H1 (cell line): ENCODE measurements at regions not wholly inside any gene's neighbourhood (a gene's known extent, or its start where the extent isn't known, plus 50 kb on each side); places are given as distances from the start of the nearest gene placed in this dataset.

Experiments used
- CTCF ChIA-PET: fragments of 300-600 bp; sonication (Branson Sonifier 250); formaldehyde crosslinking; loops from one replicate; lab custom pipeline; 2021; ENCODE audit not compliant: partially characterized antibody; lab: Charles Lee
- POLR2A ChIA-PET: fragments of 300-600 bp; sonication (Branson Sonifier 250); formaldehyde crosslinking; loops from one replicate; lab custom pipeline; 2021; ENCODE audit warnings: inconsistent platforms; ENCODE audit not compliant: partially characterized antibody; lab: Charles Lee
- DNase-seq, 2 experiments: peaks; one replicate each; pipeline versions ENCODE4 v3.0.0 to v3.0.0-alpha.2; 2010 to 2022; ENCODE audit warnings: low spot score in 2 of 2, low read depth in 1 of 2, mixed read lengths in 1 of 2
- FAIRE-seq: peaks from 2 replicates; lab custom pipeline; 2011; peaks lifted over from hg19 to GRCh38; lab: Jason Lieb, UNC
- H2AFZ ChIP-seq: 2 replicates; pipeline ENCODE4 v1.8.1; 2012; ENCODE audit warnings: low read length, inconsistent platforms
- H2AK5ac ChIP-seq: 2 replicates; pipeline ENCODE4 v1.6.1; 2013; ENCODE audit warnings: low read depth, low read length
- H2BK120ac ChIP-seq: replicated peaks from 2 replicates; pipeline ENCODE3; 2013; ENCODE audit warnings: low read depth, low read length, inconsistent platforms
- H2BK12ac ChIP-seq: 2 replicates; pipeline ENCODE4 v1.6.1; 2013; ENCODE audit warnings: low read depth, low read length
- H2BK15ac ChIP-seq: 2 replicates; pipeline ENCODE4 v1.6.1; 2013; ENCODE audit warnings: low read length
- H2BK20ac ChIP-seq: 2 replicates; pipeline ENCODE4 v1.6.1; 2013; ENCODE audit warnings: low read length
- H2BK5ac ChIP-seq: 2 replicates; pipeline ENCODE4 v1.6.1; 2013; ENCODE audit warnings: low read depth, low read length
- H3K14ac ChIP-seq: 2 replicates; pipeline ENCODE4 v1.6.1; 2013; ENCODE audit warnings: inconsistent platforms; ENCODE audit not compliant: insufficient read length
- H3K18ac ChIP-seq: 2 replicates; pipeline ENCODE4 v1.6.1; 2013; ENCODE audit warnings: low read length; ENCODE audit errors: extremely low read depth
- H3K23ac ChIP-seq: 2 replicates; pipeline ENCODE4 v1.6.1; 2013; ENCODE audit warnings: inconsistent platforms; ENCODE audit not compliant: insufficient read length
- H3K23me2 ChIP-seq: 2 replicates; pipeline ENCODE4 v1.6.1; 2013; ENCODE audit warnings: low read depth, low read length
- H3K27ac ChIP-seq: 2 replicates; pipeline ENCODE4 v1.6.1; 2011; ENCODE audit warnings: low read depth, low read length, inconsistent platforms
- H3K27me3 ChIP-seq, 4 experiments: replicated peaks in 1 of 4; 1 replicate in 1 of 4; 2 replicates in 3 of 4; pipeline versions ENCODE4 v1.6.1 to v1.8.1; 2011 to 2013; ENCODE audit warnings: low read length in 3 of 4, mild to moderate bottlenecking in 3 of 4, inconsistent platforms in 2 of 4, mixed read lengths in 2 of 4, moderate library complexity in 1 of 4; ENCODE audit not compliant: control insufficient read depth in 3 of 4, insufficient read depth in 3 of 4; ENCODE audit errors: extremely low read depth in 1 of 4
- H3K36me3 ChIP-seq, 4 experiments: 2 replicates each; pipeline versions ENCODE4 v1.6.1 to v1.8.1; 2011 to 2013; ENCODE audit warnings: mild to moderate bottlenecking in 4 of 4, low read length in 3 of 4, moderate library complexity in 2 of 4, control low read depth in 1 of 4, inconsistent platforms in 1 of 4; ENCODE audit not compliant: insufficient read depth in 4 of 4, control insufficient read depth in 2 of 4
- H3K4ac ChIP-seq: replicated peaks from 2 replicates; pipeline ENCODE3; 2013; ENCODE audit warnings: low read length, low read depth, mixed read lengths, inconsistent platforms; ENCODE audit not compliant: insufficient read length
- H3K4me1 ChIP-seq, 4 experiments: replicated peaks in 1 of 4; 1 replicate in 1 of 4; 2 replicates in 3 of 4; pipeline versions ENCODE4 v1.6.1 to v1.8.1; 2011 to 2013; ENCODE audit warnings: low read length in 3 of 4, inconsistent platforms in 2 of 4, mixed read lengths in 1 of 4; ENCODE audit not compliant: insufficient read depth in 4 of 4, control insufficient read depth in 3 of 4
- H3K4me2 ChIP-seq, 2 experiments: 2 replicates each; pipeline versions ENCODE4 v1.6.1 to v1.8.1; 2011 to 2013; ENCODE audit warnings: low read depth in 2 of 2, low read length in 2 of 2, control low read depth in 1 of 2, inconsistent platforms in 1 of 2, mild to moderate bottlenecking in 1 of 2; ENCODE audit not compliant: insufficient read depth in 1 of 2
- H3K4me3 ChIP-seq, 4 experiments: fragments of 200-600, 300-600 bp in 1 of 4; sonication (generic), shearing (Covaris generic), sonication (Bioruptor Twin) in 1 of 4; 2 replicates each; pipeline versions ENCODE4 v1.5.1 to v1.8.1; 2011 to 2016; ENCODE audit warnings: low read length in 4 of 4, low read depth in 3 of 4, control low read depth in 2 of 4, inconsistent platforms in 2 of 4, mild to moderate bottlenecking in 2 of 4, mixed read lengths in 1 of 4, moderate library complexity in 1 of 4; ENCODE audit not compliant: insufficient read depth in 2 of 4; ENCODE audit errors: extremely low read depth in 1 of 4
- H3K56ac ChIP-seq: replicated peaks from 2 replicates; pipeline ENCODE3; 2013; ENCODE audit warnings: low read depth, mild to moderate bottlenecking, mixed read lengths, low read length, inconsistent platforms; ENCODE audit not compliant: insufficient read length
- H3K79me1 ChIP-seq: 2 replicates; pipeline ENCODE4 v1.6.1; 2013; ENCODE audit warnings: low read depth, low read length, control low read depth
- H3K79me2 ChIP-seq, 2 experiments: 2 replicates each; pipeline versions ENCODE4 v1.6.1 to v1.8.1; 2012 to 2013; ENCODE audit warnings: low read length in 2 of 2, mild to moderate bottlenecking in 2 of 2, inconsistent platforms in 1 of 2; ENCODE audit not compliant: insufficient read depth in 2 of 2, control insufficient read depth in 1 of 2
- H3K9ac ChIP-seq, 4 experiments: replicated peaks in 1 of 4; 1 replicate in 1 of 4; 2 replicates in 3 of 4; pipeline versions ENCODE4 v1.6.1 to v1.8.1; 2011 to 2013; ENCODE audit warnings: low read depth in 3 of 4, low read length in 3 of 4, control low read depth in 2 of 4, mild to moderate bottlenecking in 2 of 4, moderate library complexity in 2 of 4, inconsistent platforms in 1 of 4; ENCODE audit errors: extremely low read depth in 1 of 4
- H3K9me3 ChIP-seq, 2 experiments: 2 replicates each; pipeline versions ENCODE4 v1.6.1 to v1.8.1; 2012 to 2013; ENCODE audit warnings: mild to moderate bottlenecking in 2 of 2, moderate library complexity in 2 of 2, control low read depth in 1 of 2, inconsistent platforms in 1 of 2, low read depth in 1 of 2, low read length in 1 of 2, mixed read lengths in 1 of 2; ENCODE audit not compliant: insufficient read depth in 2 of 2
- H4K20me1 ChIP-seq, 2 experiments: replicated peaks in 1 of 2; 2 replicates each; pipeline versions ENCODE3 to v1.8.1; 2011 to 2013; ENCODE audit warnings: inconsistent platforms in 2 of 2, low read length in 2 of 2, mild to moderate bottlenecking in 1 of 2; ENCODE audit not compliant: insufficient read depth in 2 of 2, control insufficient read depth in 1 of 2
- H4K5ac ChIP-seq: 2 replicates; pipeline ENCODE4 v1.6.1; 2013; ENCODE audit warnings: low read length, low read depth, mixed read lengths, inconsistent platforms; ENCODE audit not compliant: insufficient read length
- H4K8ac ChIP-seq: 2 replicates; pipeline ENCODE4 v1.8.0; 2013; ENCODE audit warnings: mild to moderate bottlenecking, moderate library complexity, low read length, inconsistent platforms; ENCODE audit not compliant: insufficient read depth; ENCODE audit errors: extremely low read depth
- H4K91ac ChIP-seq: replicated peaks from 2 replicates; pipeline ENCODE3; 2013; ENCODE audit warnings: low read length, mixed read lengths, inconsistent platforms; ENCODE audit not compliant: insufficient read length
- EGR1 ChIP-seq: IDR thresholded peaks from 2 replicates; pipeline ENCODE4 v1.6.1; 2011; ENCODE audit warnings: low read depth, low read length, borderline replicate concordance
- EZH2 ChIP-seq: fragments of 200-600 bp; sonication (generic); IDR thresholded peaks from 2 replicates; pipeline ENCODE4 v1.7.1; 2012; ENCODE audit warnings: low read depth, mild to moderate bottlenecking, moderate library complexity, low read length, inconsistent platforms; ENCODE audit not compliant: severe bottlenecking
- JUN ChIP-seq: IDR thresholded peaks from 2 replicates; pipeline ENCODE4 v1.6.1; 2011; ENCODE audit warnings: low read depth, mild to moderate bottlenecking, improper control_type of control experiment, low read length
- MAFK ChIP-seq: IDR thresholded peaks from 2 replicates; pipeline ENCODE4 v1.6.1; 2012; ENCODE audit warnings: low read depth, mild to moderate bottlenecking, improper control_type of control experiment, low read length
- NRF1 ChIP-seq: IDR thresholded peaks from 2 replicates; pipeline ENCODE4 v1.6.1; 2011; ENCODE audit warnings: mild to moderate bottlenecking, low read depth, low read length, improper control_type of control experiment
- POLR2A ChIP-seq, 2 experiments: IDR thresholded peaks; 1 replicate in 1 of 2; 2 replicates in 1 of 2; pipeline ENCODE4 v1.6.1; 2011; ENCODE audit warnings: low read depth in 2 of 2, low read length in 2 of 2, mild to moderate bottlenecking in 2 of 2; ENCODE audit errors: control extremely low read depth in 1 of 2
- RAD21 ChIP-seq, 2 experiments: IDR thresholded peaks in 1 of 2; conservative IDR thresholded peaks in 1 of 2; 2 replicates each; pipeline ENCODE4 v1.6.1; 2011; ENCODE audit warnings: low read depth in 2 of 2, low read length in 2 of 2, improper control_type of control experiment in 1 of 2, inconsistent platforms in 1 of 2, mild to moderate bottlenecking in 1 of 2, moderate library complexity in 1 of 2
- RXRA ChIP-seq: IDR thresholded peaks from 2 replicates; pipeline ENCODE4 v1.6.1; 2011; ENCODE audit warnings: low read depth, mild to moderate bottlenecking, low read length, moderate library complexity; ENCODE audit not compliant: insufficient read depth
- SIX5 ChIP-seq: IDR thresholded peaks from 2 replicates; pipeline ENCODE4 v1.6.1; 2011; ENCODE audit warnings: mild to moderate bottlenecking, low read depth, low read length
- SP1 ChIP-seq: IDR thresholded peaks from 2 replicates; pipeline ENCODE4 v1.6.1; 2011; ENCODE audit warnings: low read depth, low read length
- TBP ChIP-seq: IDR thresholded peaks from 2 replicates; pipeline ENCODE4 v1.6.1; 2011; ENCODE audit warnings: low read depth, low read length, improper control_type of control experiment
- TEAD4 ChIP-seq: IDR thresholded peaks from 2 replicates; pipeline ENCODE4 v1.6.1; 2012; ENCODE audit warnings: low read depth, low read length, inconsistent platforms, mixed read lengths
- WGBS, 2 experiments: shearing (Covaris generic) in 1 of 2; methylation state at CpG; one replicate each; pipeline versions ENCODE4 v1.1.6 to v1.1.7; 2013 to 2015; ENCODE audit warnings: low lambda C conversion rate in 2 of 2, mixed read lengths in 2 of 2, inconsistent platforms in 1 of 2, low coverage in 1 of 2, missing lambda C conversion rate in 1 of 2; ENCODE audit not compliant: insufficient replicate concordance in 2 of 2, insufficient coverage in 1 of 2, insufficient read length in 1 of 2; ENCODE audit errors: extremely low coverage in 1 of 2, missing lambda C conversion rate in 1 of 2; 5-methylcytosine and 5-hydroxymethylcytosine counted together
- TF ChIP-seq, protein P1 (sequence below): IDR thresholded peaks from 2 replicates; pipeline ENCODE4 v1.6.1; 2011; ENCODE audit warnings: low read depth, mild to moderate bottlenecking, low read length; ENCODE audit not compliant: insufficient read depth

DNA sequence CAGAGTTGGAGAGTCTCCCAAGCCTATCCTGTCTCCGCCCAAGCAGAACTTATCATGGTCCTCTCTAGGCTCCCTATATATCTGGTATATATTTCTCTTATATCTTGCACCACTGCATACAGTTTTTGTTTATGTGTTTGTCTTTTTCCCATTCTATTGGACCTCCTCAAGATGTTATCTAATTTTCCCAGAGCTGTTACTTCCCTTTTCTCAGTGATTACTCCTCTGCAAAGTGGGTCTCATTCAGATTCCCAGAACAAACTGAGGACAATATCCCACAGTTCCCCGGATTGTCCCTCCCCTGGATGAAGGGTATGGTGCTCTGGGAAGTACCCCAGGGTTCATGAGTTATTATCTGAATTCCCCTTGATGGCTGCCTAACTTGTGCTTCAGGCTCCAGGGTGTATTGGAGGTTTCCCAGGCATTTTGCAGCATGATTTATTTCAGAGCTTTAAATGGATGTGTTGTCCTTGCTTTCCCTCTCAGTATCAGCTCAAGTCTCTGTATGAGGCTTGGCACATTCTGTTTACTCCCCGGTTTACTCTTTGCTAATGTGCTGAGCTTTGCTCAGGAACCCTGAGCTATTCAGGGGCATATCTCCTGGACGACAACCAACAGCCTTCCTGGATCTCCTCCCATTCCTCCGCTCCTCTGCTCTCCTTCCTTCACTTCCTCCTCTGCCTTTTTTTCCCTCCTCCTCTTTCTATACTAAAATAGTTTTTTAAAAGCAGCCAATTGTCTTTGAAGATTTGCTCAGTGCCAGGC, 329.3 kb downstream of the SPRY2 start:
- H3K4me2 ChIP-seq, result no peak overlapping the region
- TF ChIP-seq EZH2, result no peak
- no peak for TF ChIP-seq NRF1
- TF ChIP-seq MAFK, result no peak
- TF ChIP-seq JUN, result no peak
- TF ChIP-seq EGR1, result no peak
- TF ChIP-seq, protein P1, sequence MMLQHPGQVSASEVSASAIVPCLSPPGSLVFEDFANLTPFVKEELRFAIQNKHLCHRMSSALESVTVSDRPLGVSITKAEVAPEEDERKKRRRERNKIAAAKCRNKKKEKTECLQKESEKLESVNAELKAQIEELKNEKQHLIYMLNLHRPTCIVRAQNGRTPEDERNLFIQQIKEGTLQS, result no peak
- no peak for TF ChIP-seq RAD21 (IDR thresholded peaks at IDR 0.05 in 1 of 2, conservative IDR thresholded peaks at IDR 0.05 in 1 of 2; ENCODE audit: low read depth in 2 of 2, low read length in 2 of 2)
- no peak for TF ChIP-seq POLR2A (IDR thresholded peaks at IDR 0.05; ENCODE audit: control extremely low read depth in 1 of 2, low read depth in 2 of 2, low read length in 2 of 2)
- no peak for TF ChIP-seq RXRA
- TF ChIP-seq SP1, result no peak
- TF ChIP-seq SIX5, result no peak
- TF ChIP-seq TBP, result no peak
- TF ChIP-seq TEAD4, result no peak

More for the DNA sequence above, 329.3 kb downstream of the SPRY2 start:
- Histone ChIP-seq H4K8ac (no peak overlapping the region), H2AFZ (no peak overlapping the region; the same call in 1 of the 2 replicates), H3K18ac (no peak overlapping the region), H3K14ac (no peak overlapping the region), H3K27me3 (no peaks in the 10 kb centered on the region), H3K9ac (no peak overlapping the region), H2BK20ac (no peak overlapping the region), H3K4me3 (no peak overlapping the region), H2BK12ac (no peak overlapping the region), H3K79me1 (no peaks in the 10 kb centered on the region), H2BK15ac (no peak overlapping the region), H3K4me1 (no peaks in the 10 kb centered on the region), H3K56ac (no peak overlapping the region), H4K20me1 (no peaks in the 10 kb centered on the region), H4K5ac (no peak overlapping the region), H4K91ac (no peak overlapping the region), H3K27ac (no peak overlapping the region), H3K4ac (no peak overlapping the region), H3K23me2 (no peaks in the 10 kb centered on the region), H2AK5ac (no peak overlapping the region), H3K79me2 (no peaks in the 10 kb centered on the region), H2BK120ac (no peak overlapping the region), H2BK5ac (no peak overlapping the region), H3K9me3 (no peaks in the 10 kb centered on the region), H3K23ac (no peak overlapping the region), H3K36me3 (no peaks in the 10 kb centered on the region)
- ChIA-PET CTCF (interaction anchor here (0.5 kb wide), 1 partner anchor 259 kb away, joined by 3 read pairs; no protein-coding TSS in a partner anchor), POLR2A (no interaction called here)
- no peak for FAIRE-seq
- WGBS, 2 experiments, result 92% methylated on average over 5 of the region's 5 CpGs; no CpG with 5 or more reads in 1 of the 2 experiments
- DNase-seq, result no peak
